GM18870 (cell line): ENCODE measurements at regions not wholly inside any gene's neighbourhood (a gene's known extent, or its start where the extent isn't known, plus 50 kb on each side); places are given as distances from the start of the nearest gene placed in this dataset.

ENCODE experiments used
- ATAC-seq: cut with Tn5 transposase; IDR thresholded peaks from one replicate; pipeline ENCODE4 v1.9.1; 2021; ENCODE audit warnings: moderate library complexity; ENCODE audit not compliant: unreplicated experiment

- ATAC-seq: no peak
Measured at GRCh38 chr11:91960770-91961169, 263.8 kb upstream of the FAT3 start.

DNA sequence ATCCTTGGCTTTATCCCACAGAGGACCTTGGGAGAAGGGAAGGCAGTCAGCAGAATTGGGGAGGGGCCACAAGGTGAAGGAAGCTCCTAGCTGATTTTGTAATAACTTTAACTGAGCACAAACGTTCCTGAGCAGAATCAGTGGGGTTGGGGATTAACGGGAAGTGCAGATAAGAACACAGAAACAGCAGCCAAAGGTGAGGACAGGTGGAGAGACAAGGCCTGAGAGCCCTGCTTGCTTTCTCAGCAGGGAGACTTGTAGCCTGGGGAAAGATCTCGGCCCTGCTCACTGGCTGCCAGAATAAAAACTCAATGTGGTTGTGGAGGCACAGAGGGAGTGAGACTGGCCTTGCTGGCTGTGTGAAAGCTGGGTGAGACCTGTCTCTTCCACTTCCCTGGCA lies 265.2 kb upstream of the FAT3 start:
- ATAC-seq: no peak

GRCh38 chr11:91956711-91957110 lies 267.9 kb upstream of the FAT3 start:
- ATAC-seq: no peak

- ATAC-seq: no peak
Measured at GRCh38 chr11:91955206-91955605, 269.4 kb upstream of the FAT3 start.

DNA sequence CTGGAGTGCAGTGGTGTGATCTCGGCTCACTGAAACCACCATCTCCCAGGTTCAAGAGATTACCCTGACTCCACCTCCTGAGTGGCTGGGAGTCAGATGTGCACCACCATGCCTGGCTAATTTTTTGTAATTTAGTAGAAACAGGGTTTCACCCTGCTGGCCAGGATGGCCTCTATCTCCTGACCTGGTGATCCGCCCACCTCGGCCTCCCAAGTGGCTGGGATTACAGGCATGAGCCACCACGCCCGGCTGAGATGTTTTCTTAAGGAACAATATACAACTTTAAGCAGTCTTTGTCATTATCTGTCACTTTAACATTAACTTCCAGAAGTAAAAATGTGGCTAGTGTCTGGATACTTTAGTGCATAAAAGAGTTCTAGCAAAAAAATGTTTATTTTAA lies 272.6 kb upstream of the FAT3 start:
- no peak for ATAC-seq

GRCh38 chr11:91947215-91947820 lies 277.3 kb upstream of the FAT3 start:
- no peak for ATAC-seq

GRCh38 chr11:91946397-91946951 lies 278.1 kb upstream of the FAT3 start:
- no peak for ATAC-seq

- no peak for ATAC-seq
Measured at GRCh38 chr11:91935120-91935519, 289.5 kb upstream of the FAT3 start.

DNA sequence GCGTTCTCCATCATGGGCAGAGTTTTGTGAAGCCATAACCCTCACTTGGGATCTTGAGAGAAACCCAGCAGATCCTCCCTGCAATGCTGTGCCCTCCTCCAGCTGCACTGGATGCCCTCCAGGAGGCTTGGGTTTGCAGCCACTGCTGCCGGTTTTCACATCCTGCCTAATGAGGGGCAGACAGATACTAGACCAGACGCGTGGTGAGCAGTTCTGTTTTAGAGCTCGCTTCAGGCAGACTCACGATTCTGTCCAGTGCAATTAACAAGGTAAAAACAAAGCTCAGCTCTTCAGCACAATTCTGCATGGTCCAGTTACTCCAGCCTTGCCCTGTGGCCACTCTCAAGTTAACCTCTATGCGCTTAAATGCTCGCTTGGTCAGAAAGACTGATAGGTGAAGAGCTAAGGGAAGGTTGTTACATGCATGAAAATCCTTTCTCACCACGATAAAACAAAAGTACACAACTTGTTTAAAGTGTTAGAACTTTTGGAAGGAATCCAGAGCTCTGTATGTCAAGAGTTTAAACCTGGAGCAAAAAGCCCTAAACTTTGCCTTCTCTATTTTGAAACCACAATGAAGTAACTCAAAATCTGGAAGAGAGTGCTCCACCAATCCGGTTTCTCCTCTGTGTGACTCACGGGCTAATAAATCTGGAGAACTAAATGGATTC lies 292.3 kb upstream of the FAT3 start:
- no peak for ATAC-seq

DNA sequence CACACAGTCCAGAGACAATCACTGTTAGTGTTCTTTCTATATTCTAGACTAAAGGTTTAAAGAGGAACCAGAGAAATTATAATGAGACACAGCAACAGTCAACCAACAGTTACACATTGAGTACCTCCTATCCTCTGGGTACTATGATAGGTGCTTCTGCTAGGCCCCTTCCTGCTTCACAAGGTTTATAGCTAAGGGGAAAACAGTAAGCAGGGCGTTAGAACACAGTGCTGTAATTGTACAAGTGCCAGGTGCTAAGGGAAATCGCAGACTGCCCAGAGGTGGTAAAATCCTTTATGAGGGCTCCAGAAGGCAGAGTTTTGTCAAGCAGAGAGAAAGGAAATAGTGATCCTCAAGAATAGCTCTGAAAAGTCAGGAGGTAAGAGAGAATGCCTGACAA lies 297.2 kb upstream of the FAT3 start:
- no peak for ATAC-seq

GRCh38 chr11:91926965-91927364 lies 297.7 kb upstream of the FAT3 start:
- no peak for ATAC-seq

- ATAC-seq: no peak
Measured at GRCh38 chr11:91922846-91923245, 301.8 kb upstream of the FAT3 start.

- no peak for ATAC-seq
Measured at GRCh38 chr11:91921974-91922373, 302.6 kb upstream of the FAT3 start.

GRCh38 chr11:91913407-91913806 lies 311.2 kb upstream of the FAT3 start:
- no peak for ATAC-seq

DNA sequence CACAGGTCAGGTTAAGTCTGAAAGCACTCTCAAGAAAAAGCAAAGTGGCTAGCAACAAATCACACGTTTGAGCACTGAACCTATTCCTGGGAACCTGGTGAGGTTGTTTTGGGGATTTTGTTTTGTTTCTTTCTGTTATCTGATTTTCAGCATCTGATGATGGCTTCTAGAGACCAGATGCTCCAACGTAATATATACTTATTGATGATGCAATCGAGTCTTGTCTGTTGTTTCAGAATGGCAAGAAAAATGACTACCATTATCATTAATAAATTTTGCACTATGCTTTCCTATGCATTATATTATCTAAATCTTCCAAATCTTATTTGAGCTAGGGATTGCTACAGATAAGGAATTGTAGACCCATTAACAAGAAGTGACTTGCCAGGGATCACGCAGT lies 312.3 kb upstream of the FAT3 start:
- no peak for ATAC-seq

- ATAC-seq: no peak
Measured at GRCh38 chr11:91906871-91907624, 317.6 kb upstream of the FAT3 start.

DNA sequence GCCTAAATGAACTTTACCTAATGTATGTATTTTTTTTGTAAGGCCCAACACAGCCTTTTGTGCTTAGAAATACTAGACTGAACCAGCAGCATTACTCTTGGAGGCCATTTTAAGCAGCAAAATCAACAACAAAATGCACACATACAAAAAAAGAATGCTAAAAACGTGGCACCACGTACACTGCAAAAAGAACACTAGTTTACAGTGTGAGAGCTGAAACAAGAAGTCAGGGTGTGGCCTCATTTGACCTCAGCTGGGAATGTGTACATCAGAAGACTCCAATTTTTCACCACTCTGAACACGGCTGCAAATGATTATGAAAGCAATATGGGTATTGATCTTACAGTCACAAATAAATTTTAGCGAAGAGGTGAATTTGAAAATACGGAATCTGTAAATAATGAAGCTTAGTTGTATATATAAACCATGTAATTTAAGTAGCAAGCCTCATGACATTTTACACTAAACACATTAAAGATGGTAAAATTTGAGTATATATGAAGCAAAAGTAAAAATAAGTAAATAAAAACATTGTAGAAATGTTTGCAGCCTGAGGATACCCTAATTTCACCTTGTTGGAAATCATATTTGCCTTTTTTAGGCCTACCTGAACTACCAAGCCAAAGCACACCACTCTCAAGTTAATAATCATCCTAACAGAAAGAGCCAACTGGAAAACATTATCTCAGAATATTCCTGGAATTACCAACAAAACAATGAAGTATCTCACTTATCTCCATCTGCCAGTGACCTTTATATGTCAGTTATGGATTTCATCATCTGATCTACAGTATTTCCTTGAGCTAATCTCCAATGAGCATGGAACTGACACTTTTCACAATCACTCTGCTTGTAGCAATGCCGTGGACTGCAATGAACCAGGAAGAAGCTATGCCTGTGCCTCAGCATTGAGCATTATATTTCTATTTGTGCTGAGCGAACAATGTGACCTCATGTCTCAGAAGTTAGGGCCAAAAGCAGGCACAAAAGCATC lies 319.5 kb upstream of the FAT3 start:
- ATAC-seq: no peak

DNA sequence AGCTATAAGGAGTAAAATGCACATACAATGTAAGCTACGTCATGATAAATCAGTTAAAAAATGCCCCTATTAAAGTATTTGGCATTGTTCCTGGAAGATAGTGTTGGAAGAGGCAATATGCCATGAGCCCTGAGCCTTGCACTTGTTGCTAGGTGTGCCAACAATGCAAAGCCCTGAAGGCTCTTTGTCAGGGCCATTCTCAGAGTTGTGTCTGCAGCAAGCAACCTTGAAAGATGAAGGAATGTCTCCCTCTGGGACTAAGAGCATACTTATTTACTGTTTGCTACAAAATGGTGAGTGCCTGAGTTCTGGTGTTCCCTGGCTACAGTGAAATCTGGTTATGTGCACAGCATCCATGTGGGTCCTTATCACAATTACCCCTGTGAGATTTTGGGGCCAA lies 322.3 kb upstream of the FAT3 start:
- no peak for ATAC-seq

DNA sequence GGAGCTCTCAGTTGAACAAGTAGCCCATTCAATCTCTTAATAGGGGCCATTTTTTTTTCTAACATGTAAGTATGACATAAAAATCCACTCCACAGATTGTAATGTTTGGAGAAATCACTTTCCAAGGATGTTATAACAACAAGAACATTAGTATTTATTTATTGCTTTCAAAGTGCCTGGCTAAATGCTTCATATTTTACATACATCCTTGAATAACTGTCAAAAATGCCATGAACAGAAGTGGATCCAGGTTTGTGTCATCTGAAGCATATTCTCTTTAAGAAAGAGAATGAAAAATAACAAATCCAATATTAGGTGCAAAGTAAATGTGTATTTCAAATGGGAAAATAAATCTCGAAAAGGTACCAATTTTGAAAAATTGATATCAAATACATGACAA lies 344.0 kb upstream of the FAT3 start:
- ATAC-seq: no peak

DNA sequence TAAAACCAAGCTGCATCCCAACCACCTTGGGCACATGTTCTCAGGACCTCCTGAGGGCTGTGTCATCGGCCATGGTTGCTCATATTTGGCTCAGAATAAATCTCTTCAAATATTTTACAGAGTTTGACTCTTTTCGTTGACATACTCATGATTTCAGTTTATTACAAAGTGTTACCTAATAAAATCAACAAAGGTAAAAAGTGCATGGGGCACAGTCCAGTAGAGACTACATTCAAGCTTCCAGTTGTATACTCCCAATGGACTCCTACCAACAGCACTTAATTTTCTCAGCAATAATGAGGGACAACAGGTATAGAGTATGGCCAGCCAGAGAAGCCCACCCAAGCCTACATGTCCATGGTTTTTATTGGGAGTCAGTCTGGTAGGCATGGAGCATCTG lies 347.9 kb upstream of the FAT3 start:
- ATAC-seq: no peak

DNA sequence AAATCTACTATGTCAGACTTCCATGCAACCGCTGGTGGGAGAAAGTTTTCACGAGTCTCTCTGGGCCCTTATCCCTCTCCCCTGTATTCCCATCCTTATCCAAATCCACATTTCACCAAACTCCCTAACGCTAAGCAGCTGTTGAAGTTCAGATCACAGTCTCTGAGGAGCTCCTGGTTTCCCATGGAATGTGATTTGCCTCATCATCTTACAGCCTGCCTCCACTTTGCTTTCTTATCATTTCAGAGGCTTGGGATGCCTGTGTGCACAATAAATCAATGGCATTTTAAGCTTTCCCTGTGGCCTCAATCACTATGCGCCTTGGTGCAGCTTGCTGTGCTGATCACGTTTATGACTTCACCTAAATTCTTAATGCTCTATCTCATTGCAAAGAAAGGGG lies 352.4 kb upstream of the FAT3 start:
- no peak for ATAC-seq
